HG03432 (cell line): ENCODE measurements at regions not wholly inside any gene's neighbourhood (a gene's known extent, or its start where the extent isn't known, plus 50 kb on each side); places are given as distances from the start of the nearest gene placed in this dataset.
"Not testable (repeated sequence)": the region's sequence is repeated elsewhere in the genome, so short reads cannot be mapped to it uniquely, and the experiment has no call there.

Experiments used
- ATAC-seq: cut with Tn5 transposase; IDR thresholded peaks from one replicate; pipeline ENCODE4 v1.9.1; 2021; ENCODE audit warnings: mild to moderate bottlenecking, moderate library complexity; ENCODE audit not compliant: unreplicated experiment

DNA sequence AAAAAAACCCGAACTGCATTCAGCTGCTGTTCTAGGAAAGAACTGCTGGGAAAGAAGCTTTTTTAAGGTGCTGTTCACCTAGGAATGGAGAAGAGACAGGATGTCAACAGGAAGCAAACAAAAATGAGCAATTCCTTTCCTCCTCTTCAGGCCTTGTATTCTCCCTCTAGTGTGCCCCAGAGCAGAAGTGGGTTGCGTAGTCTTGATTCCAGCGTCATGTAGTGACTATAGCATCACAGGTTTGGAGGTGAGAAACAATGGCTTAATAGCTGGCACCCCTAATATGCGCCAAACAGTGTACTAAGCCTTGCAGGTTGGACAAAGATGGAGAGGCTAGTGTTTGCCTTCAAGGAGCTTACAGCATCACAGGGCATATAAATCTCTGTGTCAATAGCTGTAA, 146.3 kb upstream of the LCORL start:
- no peak for ATAC-seq

DNA sequence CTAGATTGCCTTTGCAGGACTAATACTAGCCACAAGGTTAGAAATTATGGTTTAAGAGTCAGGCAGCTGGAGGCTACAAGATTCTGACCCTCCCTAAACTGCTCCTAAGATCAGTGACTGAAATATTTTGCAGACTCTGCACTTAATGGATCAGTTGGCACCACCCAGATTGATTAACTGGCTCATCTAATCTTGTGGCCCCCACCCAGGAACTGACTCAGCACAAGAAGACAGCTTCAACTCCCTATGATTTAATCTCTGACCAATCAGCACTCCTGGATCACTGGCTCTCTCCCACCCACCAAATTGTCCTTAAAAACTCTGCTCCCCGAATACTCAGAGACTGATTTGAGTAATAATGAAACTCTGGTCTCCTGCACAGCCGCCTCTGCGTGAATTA, 145.4 kb upstream of the LCORL start:
- ATAC-seq = no peak

DNA sequence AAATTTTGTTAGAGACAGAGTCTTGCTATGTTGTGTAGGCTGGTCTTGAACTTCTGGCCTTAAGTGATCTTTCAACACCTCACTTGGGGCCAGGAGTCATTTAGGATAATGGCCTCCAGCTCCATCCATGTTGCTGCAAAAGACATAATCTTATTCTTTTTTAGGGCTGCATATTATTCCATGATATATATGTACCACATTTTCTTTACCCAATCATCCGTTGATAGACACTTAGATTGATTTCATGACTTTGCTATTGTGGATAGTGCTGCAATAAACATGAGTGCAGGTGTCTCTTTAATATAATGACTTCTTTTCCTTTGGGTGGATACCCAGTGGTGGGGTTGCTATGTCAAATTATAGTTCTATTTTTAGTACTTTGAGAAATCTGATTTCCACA, 140.9 kb upstream of the LCORL start:
- ATAC-seq = no peak

DNA sequence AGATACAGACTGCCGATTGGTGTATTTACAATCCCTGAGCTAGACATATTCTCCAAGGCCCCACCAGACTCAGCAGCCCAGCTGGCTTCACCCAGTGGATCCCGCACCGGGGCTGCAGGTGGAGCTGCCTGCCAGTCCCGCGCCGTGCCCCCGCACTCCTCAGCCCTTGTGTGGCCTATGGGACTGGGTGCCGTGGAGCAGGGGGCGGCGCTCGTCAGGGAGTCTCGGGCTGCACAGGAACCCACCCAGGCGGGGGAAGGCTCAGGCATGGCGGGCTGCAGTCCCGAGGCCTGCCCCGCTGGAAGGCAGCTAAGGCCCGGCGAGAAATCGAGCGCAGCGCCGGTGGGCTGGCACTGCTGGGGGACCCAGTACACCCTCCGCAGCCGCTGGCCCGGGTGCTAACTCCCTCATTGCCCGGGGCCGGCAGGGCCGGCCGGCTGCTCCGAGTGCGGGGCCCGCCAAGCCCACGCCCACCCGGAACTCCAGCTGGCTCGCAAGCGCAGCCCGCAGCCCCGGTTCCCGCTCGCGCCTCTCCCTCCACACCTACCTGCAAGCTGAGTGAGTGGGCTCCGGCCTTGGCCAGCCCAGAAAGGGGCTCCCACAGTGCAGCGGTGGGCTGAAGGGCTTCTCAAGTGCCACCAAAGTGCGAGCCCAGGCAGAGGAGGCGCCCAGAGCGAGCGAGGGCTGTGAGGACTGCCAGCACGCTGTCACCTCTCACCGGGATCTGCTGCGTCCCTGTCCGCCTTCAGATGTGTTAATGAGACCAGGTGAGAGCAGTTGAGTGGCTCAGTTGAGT, 137.8 kb upstream of the LCORL start:
- not testable (repeated sequence) for ATAC-seq

DNA sequence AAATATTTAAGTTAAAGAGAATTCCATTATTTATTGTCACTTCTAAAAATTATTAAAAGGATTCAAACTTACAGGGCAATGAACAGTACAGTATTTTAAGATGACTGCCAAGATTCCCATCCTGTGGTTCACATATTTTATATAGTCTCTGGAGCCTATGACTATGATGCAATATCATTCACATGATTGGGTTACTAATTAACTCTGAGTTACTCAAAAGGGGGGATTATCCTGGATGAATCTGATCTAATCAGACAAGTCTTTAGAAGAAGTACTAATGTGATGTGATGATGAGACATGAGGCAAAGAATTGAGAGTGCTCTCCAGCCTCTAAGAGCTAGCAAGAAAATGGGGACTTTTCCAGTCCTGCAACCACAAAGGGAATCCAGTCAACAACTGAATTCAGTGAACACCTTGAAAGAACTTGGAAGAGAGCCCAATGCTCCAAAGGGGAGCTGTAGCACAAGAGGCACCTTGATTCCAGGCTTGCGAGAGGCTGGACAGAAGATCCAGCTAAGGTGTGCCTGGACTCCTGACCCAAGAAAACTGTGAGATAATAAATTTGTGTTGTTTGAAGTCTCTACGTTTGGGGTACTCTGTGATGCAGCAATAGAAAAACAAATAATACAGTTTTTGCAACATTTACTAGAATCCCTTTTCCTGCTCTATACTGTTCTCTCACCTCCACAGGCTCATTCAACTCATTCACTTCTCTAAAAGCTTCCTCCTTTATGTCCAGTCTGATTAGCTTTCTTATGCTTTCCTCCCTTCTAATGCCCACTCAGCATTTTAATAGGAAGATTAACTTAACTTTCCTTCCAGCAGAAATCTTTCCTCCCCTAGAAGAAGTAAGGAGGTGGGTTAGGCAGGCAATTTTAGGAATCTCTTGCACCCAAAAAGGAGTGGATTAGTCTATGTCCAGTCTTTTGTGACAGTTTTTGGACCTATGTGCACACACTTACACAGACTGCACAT, 133.8 kb upstream of the LCORL start:
- no peak for ATAC-seq

DNA sequence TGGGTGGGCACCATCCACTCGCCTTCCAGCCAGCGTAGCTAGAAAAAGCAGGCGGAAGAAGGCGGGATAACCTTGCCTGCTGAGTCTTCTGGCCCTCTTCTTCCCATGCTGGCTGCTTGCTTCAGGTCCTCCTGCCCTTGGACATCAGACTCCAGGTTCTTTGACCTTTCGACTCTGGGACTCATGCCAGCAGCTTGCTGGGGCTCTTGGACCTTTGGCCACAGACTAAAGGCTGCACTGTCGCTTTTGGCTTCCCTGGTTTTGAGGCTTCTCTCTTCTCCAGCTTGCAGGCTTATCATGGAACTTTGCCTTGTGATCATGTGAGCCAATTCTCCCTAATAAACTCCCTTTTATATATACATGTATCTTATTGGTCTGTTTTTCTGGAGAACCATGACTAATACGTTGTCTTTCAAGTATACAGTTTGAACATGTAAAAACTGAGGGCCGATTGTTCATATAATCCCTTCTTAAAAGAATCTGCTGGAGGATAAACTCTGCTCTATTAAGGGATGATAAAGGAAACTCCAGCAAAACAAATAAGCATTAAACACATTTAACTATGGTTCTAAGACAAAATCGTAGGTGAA, 116.6 kb upstream of the LCORL start:
- ATAC-seq = no peak

DNA sequence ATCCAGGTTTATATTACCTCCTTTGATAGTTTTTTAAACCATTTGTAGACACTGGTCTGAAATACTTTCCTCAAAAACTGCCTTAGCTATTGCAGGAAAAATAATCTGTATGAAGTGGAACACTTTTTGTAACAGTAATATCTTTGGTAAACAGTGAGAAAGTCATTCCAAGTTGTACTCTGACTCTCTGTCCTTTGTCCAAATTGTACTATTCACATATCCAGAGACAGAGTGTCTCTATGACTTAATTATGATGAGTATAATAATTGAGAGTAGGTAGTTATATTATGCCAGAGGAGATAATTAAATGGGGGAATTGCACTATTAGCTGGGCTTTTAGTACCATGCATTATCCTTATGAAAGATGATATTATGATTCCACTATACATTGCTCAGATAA, 112.6 kb upstream of the LCORL start:
- ATAC-seq = no peak

DNA sequence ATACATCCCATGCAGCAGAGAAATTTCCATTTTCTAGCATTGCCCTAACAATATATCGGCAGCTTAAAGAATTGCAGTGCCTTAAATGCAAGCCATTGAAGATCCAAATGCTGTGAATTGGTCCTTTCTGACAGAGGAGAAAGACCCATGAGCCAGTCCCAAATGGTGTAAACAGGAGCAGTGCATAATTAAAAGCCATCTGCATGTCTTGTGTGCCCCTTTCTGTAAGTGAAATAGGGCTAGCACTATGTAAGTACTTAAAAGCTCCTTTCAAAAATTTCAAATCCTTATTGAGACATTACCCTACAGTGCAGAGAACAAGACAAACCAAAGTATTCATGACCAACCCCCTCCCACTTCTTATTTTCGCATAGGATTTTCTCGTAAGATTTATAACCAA, 108.7 kb upstream of the LCORL start:
- ATAC-seq = no peak

DNA sequence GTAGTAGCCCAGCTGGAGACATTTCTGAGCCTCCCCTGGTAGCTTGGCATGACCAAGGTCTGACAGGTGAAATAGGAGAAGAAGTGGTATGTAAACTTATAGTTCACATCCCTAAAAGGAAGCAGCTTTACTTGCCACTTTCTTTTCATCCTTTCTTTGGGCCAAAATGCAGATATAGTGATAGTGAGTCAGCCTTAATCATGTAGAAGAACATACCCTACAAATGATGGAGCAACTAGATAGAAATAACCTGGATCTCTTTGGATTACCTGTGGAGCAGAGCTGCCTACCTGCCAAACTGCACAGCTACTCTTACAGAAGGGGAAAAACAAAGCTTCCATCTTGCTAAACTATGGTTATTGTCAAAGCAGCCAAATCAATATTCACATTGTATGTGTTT, 106.7 kb upstream of the LCORL start:
- no peak for ATAC-seq

DNA sequence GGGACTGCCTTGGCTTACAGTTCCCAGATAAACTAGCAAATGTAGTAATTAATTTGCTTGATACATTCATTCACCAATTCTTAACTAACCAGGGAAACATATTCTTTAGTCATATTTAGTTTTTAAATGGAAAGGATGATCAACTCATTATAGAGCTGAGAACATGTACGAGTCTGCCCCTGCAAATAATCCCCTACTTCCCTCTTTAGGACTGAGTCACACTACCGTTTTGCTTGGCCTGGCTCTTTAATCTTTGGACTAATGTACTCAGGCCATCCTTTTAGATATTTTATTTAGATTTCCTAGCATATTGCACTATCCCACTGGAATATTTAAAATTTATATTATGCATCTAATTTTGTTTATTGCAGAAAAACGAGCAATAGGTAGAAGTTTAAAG, 105.5 kb upstream of the LCORL start:
- peak; percentile 49 for ATAC-seq

DNA sequence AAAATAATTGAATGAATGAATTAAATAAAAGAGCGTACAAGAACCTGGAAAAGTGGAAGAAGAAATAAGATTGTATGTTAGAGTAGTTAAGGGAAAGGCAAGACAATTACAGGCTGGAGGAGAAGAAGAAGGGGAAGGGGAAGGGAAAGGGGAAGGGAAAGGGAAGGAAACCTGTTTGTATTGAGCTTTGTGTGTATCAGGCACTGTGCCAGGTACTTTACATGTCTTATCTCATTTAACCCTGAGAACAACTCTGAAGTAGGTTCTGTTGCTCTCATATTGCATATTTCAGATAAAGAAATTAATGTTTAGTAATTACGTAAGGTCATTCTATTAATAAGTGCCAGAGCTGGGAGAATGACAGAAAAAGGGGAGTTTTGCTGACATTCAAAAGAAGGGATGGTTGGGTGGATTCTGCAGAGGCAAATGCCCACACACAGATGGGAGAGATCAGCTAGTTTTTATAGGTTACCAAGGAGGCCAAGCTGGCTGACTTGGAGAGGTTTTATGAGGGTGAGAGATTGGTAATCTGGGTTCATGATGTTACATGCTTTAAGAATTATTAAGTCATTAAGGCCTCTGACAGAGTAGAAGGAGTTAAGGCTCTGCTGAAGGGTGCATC, 92.3 kb upstream of the LCORL start:
- no peak for ATAC-seq

DNA sequence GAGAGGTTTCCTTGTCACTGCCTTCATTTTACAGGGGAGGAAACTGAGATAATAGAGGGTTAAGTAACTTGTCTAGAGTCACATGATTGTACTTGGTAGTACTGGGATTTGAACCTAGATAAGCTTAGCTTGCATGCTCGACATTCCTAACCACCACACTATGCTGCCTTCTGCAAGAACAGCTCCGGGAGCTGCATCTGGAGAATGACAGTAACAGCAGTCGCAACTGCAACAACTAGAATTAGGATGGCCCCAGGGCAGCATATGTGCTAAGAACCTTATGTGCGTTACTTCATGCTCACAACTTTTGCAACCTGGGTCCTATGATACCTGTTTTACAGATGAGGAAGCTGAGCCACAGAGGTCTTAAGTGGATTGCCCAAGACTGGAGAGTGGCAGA, 89.5 kb upstream of the LCORL start:
- ATAC-seq = no peak

DNA sequence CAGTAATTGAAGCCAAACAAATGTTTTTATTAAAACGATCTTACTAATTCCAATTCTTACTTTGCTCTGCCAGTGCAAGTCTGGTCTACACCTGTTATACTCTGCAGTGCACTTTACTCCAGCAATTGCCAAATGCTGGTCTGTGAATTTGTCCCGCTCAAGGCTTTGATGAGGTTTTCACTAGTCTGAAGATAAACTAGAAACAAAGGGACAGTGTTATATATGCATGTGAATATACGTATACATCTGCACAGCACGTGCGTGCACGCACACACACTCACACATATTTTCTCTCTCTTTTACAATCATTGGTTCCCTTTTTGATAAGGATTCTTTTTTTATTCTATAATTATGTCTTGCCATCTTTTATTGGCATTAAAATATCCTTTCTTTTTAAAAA, 88.5 kb upstream of the LCORL start:
- no peak for ATAC-seq

DNA sequence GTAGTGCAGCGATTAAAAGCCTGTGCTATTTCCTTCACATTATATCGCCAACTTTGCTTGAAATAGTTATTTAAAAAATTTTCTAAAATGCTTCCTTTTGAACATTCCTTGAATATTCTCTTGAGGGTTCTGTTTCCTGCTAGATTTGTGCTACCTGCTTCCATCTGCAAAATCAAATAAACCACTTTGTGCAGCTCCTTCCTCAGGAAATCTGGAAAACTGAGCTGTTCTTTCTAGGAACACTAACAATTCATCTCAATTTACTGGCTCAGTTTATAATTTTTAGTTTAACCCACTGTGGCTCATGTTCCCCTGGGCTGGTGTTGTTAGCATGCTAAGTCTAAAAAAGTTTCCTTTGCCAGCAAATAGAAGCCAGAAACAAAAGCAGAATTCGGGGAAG, 88.1 kb upstream of the LCORL start:
- no peak for ATAC-seq

DNA sequence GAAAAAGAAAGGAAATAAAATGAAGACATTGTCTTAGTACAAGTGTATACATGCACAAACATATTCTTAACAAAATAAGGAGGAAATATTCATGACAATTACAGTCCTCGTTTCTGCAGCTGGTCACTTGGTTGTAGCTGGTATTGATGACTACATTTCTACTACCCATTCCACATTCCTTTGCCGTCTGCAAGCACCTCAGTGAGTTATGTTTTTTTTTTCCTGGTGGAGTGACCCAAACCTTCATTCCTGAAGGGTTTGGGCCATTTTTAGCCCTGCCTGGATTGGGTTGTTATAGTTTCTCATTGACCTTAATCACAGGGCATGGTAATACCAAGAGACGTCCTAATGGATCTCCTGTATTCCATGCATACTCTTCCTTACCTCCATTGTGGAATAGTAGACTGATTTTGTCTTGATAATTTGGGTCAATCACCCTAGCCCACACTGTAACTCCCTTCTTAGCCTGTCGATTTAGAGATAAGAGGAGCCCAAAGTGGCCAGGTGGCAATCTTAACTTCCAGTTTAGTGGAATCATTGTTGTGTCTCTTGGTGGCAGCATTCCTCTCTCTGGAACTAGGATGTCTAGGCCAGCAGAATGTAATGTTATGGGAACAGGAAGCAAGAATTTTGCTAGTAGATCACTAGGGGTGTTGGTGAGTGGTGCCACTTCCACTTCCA, 86.4 kb upstream of the LCORL start:
- ATAC-seq = not testable (repeated sequence)

DNA sequence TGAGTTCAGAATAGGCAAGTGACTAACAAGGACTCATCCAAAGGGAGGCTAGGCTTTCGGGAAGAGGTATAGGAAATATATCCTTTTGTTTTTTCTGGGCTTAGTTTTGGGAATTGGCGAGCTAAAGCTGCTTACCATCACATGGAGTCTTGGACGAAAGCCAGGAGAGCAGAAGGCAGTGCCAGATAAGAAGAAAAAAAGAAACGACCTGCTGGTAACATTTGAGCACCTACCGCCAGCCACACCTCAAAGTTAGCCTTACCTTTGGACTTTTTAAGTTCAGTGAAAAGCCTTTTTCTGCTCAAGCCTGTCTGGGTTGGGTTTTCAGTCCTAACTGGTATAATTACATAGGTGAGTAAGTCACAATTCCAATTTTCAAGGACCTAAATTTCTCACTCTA, 85.1 kb upstream of the LCORL start:
- ATAC-seq = no peak

DNA sequence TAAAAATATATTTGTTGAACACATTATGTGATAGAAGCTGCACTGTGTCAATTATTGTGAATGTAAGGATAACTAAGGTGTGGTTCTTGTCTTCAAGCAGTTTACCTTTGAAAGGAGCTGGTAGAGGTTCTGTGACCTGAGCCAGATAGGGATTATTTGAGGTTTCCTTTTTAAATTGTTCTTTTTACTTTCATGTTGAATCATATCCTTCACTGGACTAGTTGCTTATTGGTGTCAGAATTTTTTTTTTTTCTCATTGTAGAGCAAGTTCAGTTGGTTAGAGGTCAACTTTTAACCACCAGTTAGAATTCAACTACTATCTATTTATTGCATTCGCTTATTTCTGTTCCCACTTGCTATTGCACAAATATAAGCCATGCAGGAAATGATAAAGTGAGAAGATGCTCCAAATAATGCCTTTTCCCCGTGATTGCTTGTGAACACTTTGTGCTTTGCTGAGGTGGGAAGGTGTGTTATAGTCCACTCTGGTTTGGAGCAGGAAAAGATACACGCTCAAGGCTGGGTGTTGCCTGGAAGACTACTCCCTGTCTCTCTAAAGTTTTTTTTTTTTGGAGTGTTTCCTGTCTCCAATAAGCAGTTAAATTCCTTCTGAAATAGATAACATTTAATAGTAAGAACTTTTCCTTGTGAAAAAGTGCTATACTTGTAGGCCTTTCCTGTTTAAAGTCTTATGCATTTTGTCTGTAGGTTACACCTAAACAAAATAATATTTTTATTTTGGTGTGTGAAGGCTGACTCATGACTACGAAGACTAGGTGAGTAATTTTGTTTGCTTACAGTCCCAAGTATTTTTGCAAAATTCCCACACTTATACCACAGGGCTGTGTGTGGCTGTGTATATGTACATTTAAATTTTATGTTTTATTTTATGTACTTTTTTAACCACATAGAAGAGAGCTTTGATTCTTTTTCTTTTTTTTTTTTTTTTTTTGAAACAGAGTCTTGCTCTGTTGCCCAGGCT, 83.8 kb upstream of the LCORL start:
- ATAC-seq = peak; percentile 86

DNA sequence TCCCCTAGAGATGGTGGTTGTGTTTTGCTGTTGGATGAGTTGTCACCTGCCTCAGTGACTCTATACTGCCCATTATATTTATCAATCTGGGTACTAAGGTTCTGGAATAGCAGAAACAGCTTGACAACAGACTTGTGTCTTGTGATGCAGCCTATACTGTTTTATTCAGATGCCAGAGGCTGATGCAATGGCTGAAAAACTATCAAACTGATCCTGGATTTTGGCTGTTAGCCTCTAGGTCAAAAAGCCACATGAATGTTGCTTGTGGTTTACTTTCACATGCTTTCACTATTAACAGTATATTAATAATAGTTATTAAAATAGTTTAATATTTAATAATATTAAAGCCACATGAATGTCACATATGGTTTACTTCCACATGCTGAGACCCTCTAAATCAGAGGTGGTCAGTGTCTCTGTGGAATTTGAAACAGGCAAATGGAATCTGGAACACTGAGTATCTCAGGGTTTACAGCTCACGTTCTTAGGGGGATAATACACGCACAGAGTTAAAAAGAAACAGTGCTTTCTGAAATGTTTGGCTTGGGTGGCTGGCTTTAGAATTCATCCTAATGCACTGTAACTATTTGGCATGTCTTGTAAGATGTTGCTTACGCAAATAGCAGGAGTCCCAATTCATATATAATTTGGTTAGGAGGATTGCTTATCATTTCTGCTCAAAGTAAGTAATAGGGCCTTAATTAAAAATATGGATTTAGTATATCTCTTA, 82.5 kb upstream of the LCORL start:
- no peak for ATAC-seq

DNA sequence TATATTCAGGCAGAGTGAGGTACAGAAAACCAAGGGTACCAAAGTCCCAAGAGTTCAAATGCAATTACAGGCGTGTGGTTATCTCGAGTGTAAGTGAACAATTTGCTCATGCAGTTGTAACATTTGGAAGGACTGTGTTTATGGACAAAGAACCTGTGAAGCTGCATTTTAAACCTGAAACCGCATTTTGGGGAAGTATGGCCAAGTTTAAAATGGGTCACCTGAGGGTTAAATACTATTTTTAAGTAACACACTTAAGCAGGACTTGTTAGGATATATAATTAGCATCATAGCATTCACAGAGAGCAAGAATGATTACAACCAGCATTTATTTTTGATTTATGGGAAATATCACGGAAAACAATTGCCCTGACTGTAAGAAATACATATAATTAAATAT, 79.1 kb upstream of the LCORL start:
- ATAC-seq = no peak
